Activated naive CD4-positive, alpha-beta T cell treated with Interleukin-2 at 50 U/mL for 16 hours (primary cell): ENCODE measurements at regions not wholly inside any gene's neighbourhood (a gene's known extent, or its start where the extent isn't known, plus 50 kb on each side); places are given as distances from the start of the nearest gene placed in this dataset.
"Not testable (repeated sequence)": the region's sequence is repeated elsewhere in the genome, so short reads cannot be mapped to it uniquely, and the experiment has no call there.

ENCODE experiments used
- DNase-seq: peaks from one replicate; pipeline ENCODE4 v3.0.0-alpha.2; 2020

DNA sequence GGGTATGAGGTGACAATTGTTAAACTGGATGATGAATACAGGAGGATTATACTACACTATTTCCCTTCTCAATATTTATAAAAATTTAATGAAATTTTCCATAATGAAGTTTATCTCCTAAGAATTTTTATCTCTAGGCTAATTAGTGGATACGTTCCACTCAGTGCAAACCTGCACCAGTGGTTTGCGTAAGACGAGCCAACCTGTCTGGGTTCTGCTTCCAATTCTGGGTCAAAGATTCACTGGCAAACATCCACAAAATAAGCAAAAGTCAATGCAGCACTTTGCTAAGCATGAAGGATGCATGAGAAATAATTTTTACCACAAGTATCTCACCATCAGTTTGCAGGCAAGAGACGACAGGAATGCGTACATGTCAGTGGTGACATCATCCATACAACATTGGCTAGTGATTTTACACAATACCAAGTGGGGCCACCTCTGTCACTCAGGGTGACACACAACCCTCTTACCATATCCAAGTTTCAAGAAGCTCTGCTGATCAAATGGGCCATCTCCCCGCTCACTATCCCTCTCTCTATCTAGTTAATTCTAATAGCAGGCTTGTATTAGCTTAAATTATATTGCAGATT lies 51.7 kb downstream of the FAM50B start:
- DNase-seq: no peak

DNA sequence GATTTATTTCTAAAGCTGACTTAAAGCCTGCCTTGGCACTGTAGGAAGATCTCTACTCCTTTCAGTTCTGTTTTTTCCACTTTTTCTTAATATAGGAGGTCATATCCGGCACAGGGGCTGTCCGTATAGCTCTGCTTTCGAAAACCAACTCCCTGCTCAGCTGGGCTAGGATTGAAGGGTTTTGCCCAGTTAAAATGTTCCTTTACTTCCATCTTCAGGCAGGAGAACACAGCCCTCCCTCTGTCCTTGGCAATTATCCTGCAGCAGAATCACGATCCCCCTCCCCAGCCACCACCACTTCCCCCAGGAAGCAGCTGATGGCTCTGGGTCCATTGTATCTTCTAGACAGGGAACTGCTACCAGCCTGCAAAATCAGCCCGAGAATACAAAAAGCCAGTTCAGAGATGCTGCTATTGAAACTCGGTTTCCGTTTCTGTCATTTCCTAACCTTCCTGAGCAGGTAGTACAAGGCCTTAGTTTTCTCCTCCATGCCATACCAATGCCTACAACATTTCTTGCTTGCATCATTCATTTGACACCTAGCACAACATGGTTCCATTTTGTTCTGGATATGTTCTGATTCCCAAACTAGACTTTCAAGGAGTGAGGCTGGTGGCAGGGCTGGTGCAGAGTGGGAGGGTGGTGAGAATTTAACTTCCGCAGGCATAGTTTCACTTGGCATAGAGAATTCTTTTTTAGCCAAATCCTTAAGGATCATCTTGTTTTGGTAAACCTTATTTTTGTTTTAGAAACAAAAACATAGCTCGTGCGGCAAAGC lies 53.9 kb downstream of the FAM50B start:
- DNase-seq: no peak

DNA sequence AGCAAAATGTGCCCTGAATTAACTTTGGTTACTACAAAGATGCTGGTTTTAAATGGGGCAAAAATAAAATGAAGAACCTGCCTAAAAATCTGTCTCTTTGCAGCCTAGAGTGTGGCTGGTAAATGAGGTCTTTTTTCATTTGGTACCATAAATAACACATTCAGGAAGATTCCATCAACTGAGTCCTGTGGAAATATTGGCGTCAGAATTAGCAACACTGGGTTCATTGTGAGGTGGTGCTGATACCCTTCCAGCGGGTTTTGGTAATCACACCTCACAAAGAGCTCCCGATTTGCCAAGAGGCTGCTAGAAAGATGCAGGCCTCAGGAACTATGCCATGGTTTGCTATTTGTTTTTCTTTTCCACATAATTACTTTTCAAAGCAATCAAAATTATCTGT lies 55.3 kb downstream of the FAM50B start:
- DNase-seq: no peak

DNA sequence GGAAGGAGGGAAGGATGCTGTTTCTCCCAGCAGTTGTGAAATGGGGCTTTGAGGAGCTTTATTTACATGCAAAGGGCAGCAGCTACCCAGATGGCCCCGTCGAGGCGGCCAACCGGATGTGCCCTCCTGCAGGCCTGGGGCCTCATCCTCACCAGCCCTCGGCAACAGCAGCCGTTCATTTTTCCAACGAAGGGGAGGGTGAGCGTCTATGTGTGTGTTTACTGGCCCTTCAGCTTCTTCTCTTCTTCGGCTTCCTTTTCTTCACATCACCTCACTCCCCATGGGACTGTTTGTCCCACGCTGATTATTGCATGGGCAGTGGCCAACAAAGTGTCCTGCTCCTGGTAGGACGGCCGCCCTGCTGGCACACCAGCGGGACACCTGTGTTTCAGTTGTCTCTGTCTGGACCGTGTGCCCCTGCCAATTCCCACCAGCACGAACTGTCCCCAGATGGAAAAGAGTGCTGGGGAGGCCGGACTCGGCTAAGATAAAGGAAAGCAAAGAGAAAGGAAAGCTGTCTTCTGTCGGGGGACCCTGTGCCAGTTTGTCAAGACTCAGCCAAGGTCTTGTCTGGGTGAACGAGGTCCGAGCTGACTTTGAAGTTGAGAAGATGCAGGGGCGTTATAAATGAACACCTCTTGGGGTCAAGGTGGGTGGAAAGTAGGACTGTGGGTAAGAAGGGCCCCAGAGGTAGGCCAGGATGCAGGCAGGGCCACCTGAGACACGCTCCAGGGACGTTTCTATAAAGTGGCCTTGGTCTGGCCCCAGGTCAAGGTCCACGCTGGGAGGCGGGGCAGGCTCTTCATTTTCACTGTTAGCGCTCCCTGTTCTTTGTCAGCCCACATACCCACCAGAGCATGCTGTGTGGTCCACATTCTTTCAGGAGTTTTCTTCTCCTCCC lies 57.0 kb downstream of the FAM50B start:
- DNase-seq: no peak

DNA sequence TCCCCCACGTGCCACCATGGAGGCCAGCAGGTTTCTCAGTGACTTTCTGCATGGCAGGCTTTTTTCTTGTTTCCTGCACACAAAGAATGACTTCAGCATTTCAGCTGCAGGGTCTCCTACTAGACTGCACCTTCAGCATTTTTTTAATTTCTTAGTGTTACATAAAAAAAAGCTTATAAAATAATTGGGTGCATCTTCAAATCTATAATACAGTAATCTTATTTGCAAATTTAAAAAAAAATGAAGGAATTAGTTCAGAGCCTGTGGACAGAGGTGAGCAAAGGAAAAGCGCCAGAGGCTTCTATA lies 57.6 kb downstream of the FAM50B start:
- DNase-seq: no peak

DNA sequence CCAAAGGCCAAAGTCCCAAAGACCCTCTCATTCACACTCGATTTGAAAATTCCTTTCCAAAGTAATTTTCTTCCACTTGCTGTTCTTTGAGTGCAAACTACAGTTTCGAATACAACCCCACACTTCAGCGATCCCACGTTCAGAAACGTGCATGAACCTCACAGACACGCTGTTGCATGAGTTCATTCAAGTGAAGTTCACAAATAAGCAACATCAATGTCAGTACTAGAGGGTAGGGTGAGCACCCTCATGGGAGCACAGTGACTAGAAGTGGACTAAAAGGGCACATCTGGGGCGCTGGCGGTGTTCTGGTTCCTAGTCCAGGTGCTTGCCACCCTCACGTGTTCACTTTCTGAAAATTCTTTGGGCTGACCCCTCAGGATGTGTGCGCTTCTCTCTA lies 59.0 kb downstream of the FAM50B start:
- no peak for DNase-seq

DNA sequence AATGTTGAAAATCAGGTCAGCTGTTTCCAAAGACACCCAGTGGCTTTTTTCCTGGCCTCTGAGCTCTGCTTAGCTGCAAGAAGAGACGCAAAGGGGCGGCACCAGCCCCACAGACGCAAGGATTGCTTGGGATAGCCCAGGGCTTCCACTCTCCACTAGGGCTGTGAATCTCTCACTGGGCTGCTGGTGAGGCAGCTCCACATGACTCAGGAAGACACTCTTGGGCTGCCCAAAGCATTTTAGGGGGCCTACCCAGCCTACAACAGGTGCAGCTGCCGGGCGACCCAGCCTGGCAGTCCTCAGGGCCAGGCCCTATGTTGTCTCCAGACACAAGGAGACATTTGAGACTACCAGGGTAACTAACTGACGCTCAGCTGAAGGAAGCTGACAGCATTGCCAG lies 59.8 kb downstream of the FAM50B start:
- no peak for DNase-seq

DNA sequence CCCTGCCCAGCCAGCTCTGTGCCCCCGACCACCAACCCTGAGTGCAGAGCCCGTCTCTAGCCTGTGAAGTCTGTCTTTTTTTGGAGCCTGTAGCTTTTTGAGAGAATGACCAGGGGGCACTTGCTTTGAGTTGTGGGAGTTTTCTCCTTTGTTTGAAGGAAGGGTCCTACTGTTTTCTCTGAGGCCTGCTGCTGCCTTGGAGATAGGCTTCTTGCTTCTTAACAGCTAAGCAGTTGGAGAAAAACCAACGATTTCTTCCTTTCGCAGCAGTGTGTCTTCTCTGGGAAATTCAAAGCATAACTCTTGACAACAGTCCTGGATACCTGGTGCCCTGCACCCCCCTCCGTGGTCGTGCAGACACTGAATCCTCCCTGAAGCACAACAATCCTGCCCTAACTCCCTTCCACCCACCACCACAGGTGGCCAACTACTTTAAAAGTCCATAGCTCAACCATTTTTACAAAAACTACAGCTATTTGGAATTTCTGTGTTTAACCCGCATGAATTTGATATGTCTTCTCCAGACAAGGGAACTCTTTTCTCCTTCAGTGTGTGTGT lies 61.0 kb downstream of the FAM50B start:
- no peak for DNase-seq

DNA sequence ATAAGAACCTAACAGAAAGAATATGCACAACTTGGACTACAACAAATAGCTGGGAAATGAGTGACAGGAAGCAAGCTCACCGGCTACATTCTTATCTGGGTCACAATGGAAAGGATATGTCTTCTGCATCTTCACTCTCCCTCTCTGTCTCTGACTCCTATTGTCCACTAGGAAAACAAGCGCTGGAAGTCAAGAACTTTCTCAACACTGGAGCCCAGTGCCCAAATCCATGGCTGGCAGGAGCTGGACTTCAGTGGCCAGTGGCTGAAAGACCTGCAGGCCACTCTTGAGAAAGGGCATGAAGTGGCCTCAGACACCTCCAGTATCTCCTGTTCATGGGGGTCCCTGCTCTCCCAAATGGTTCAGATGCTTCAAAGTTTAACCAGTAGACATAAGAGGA lies 62.0 kb downstream of the FAM50B start:
- DNase-seq: no peak

DNA sequence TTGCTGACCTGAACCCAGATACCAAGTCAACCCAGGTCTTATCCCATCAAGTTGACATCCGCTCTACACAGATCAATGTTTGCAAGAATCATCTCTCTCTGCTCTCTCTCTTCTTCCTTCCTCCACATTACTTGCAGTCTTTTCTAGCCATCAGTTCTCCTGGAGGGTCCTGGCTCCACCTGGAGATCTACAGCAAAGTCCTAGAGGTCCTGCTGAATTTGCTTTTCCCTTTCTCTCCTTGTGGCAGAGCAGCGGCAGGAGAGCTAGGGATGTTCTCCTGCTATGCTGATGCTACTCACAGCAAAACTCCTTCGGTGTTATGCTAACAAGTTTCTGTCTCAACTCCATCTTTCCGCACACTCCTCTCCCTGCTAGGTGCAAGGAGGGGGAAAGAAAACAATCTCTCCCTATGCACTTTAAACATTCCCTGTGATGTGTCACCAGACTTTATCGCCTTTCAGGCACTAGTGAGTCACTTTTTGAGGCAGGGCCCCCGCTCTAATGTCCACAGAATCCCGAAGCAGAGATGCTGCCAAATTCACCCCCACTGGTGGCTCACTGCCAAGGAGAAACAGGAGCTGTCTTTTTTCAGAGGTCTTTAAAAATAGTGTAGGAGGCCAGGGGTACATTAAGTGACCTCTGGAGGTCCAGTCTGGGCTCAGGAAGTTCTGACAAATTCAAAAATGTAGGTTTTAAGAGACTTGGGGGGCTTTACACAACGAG lies 62.6 kb downstream of the FAM50B start:
- DNase-seq: no peak

DNA sequence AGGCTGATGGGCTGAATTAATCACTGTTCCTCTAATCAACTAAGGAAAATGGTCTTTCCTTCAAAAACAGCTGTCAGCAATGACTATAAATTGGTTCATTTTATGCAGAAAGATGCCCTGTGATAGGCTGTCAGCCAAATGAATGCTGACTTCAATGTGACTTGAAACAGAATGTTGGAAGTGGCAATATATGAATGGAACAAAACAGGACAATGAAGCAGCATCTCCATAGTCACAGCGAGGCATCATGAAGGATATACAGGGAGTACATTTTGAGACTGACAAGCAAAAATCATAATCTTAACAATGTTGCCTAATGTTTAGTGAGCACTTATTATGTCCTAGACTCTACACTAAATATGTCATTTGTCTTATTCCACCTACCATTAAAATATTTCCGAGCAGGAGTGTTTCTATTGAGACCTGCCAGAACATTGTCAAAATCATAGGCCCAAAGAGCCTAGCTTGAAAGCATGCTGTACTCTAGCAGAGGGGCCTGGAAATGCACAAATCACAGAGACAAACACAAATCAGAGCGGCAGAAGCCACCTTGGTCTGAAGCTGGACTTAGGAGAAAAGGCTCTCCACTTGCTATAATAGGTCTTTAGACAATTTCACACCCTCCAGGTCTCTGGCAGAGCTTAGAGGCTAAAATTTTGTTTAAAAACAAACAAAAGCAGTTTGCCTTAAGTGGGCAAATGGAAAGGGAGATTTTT lies 63.3 kb downstream of the FAM50B start:
- DNase-seq: no peak

DNA sequence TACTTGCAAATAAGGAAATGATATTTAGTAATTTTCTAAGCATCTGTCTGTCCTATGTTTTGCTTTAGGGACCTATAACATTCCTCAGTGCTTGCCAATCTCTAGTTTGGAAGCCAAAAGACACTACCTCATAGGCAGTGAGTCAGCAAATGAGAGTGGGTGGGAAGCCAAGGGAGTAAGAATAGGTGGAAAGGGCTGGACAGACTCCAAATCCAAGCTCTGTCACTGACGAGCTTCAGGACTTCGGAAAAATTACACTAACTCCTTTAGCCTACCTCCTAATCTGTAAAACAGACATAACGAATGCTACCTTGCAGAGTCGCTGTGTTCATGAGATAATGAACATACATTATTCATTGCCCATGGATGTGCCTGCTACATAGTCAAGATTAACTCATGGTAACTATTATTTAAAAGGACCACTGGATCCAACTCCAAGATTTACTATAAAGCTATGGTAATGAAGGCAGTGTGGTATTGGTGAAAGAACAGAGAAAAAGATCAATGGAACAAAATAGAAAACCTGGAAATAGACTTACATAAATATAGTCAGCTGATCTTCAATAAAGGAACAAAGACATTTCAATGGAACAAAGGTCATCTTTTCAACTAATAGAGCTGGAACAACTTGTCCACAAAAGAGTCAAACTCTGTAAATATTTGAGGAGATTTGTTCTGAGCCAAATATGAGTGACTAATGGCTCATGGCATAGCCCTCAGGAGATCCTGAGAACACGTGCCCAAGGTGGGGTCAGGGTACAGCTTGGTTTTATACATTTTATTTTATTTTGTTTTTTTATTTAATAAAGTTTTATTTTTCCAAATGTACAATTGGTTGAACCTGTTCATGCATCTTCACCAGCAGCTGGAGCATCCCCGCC lies 64.1 kb downstream of the FAM50B start:
- no peak for DNase-seq

DNA sequence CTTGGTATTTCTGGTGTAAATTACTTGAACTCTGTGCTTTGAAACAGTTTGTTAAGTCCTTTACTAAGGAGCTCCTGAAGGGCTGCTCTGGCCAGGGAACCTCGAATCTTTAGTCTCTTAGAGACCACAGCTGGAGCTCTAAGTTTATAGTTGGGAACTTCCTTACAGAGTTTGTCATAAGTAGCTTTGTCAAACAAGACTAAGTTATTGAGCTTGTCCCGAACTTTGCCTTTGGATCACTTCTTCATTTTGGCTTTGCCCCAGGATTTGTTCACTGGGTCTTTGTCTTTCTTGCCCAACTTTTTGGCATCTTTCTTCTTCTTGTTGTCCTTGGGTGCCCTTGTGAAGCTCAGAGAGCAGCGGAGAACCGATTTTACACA lies 64.8 kb downstream of the FAM50B start:
- DNase-seq: no peak

DNA sequence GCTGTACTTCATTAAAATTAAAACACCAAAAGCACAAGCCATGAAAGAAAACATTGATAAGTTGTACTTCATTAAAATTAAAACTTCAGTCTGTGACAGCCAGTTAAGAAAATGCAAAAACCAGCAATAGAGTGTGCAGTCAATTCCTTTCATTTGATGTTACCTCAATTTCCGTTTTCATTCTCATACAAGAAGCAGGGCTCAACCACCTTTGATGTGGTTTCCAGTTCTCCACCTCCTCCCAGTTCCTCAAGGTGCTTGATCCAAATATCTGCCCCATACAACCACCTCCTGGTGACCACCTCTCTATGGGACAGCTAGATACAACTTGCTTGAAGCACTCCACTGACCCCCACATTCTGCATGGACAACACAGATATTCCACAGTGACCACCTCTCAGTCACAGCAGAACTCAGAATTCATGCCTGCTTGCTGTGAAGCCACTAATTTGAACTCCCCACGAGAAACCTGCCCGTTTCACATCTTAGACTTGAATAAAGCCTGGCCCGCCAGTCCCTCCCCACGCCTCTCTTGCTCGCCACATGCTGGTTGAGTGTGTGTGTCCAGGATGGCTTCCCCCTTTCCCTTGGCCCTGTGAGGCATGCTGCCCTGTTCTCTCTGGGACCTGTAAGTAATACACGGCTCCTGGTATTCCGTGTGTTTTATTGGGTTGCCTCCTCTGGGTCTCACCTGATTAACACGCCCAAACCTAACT lies 66.1 kb downstream of the FAM50B start:
- DNase-seq: peak; percentile 7

DNA sequence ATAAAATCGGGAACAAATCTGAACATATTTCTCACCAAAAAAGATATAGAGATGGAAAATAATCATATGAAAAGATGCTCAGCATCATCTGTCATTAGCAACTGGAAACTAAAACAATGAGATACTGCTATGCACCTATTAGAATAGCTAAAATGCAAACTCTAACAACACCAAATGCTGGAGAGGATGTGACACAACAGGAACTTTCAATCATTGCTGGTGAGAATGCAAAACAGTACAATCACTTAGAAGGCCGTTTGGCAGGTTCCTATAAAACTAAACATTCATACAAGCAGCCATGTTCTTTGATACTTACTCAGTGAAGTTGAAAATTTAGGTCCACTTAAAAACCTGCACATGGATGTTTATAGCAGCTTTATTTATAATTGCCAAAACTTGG lies 67.0 kb downstream of the FAM50B start:
- DNase-seq: no peak

DNA sequence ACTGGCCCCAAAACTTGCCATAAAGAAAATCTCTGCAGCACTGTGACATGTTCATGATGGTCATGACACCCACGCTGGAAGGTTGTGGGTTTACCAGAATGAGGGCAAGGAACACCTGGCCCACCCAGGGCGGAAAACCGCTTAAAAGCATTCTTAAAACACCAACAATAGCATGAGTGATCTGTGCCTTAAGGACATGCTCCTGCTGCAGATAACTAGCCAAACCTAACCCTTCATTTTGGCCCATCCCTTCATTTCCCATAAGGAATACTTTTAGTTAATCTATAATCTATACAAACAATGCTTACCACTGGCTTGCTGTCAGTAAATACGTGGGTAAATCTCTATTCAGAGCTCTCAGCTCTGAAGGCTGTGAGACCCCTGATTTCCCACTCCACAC lies 67.6 kb downstream of the FAM50B start:
- not testable (repeated sequence) for DNase-seq

DNA sequence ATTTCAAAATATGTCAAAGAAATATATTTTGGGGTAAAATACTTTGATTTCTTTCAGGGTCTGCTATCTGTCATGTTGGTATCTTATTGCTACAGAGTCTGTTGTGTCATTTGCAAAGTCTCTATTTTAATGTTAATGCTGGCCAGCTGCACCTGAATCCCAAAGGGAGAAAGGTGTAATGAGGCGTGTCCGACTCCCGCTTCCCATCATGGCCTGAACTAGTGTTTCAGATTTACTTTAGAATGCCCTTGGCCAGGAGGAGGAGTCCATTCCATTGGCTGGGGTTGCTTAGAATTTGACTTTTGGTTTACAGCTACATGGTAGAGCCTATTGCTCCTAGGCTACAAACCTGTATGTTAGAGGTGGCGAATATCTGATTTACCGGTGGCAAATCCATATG lies 69.3 kb downstream of the FAM50B start:
- no peak for DNase-seq

DNA sequence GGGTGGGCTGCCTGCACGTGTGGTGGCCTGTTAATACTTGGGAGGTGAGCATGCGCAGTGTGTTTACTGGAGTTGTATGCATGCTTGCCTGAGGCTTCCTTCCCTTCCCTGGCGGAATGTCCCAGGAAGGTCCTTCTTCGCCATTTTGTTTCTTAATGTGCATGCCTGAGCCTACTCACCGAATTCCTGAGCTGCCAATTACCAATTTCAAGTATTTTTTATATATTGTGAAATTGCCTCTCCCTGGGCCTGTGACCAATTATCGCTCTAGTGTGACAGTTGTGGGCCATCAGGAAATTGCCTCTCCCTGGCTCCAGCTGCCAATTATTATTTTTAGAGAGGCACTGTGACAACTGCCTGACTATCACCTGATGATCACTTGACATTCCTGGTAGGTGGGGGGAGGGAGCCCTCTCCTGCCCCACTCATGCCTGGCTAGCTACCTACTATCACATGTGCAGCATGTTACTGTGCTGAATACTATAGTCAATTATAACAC lies 70.0 kb downstream of the FAM50B start:
- no peak for DNase-seq

DNA sequence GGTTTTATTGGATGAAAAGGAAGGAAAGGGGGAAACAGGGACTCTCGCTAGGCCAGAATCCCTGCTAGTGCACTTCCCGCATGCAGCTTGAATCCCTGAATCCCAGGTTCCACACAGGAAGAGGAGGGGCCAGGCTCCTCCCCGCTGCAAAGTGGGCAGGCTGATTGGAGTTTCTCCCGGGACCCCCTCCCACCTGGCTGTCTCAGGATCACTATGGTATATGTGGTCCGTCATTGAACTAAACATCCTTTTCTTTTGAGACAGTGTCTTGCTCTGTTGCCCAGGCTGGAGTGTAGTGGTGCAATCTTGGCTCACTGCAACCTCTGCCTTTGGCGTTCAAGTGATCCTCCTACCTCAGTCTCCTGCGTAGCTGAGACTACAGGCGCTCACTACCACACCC lies 70.7 kb downstream of the FAM50B start:
- no peak for DNase-seq

DNA sequence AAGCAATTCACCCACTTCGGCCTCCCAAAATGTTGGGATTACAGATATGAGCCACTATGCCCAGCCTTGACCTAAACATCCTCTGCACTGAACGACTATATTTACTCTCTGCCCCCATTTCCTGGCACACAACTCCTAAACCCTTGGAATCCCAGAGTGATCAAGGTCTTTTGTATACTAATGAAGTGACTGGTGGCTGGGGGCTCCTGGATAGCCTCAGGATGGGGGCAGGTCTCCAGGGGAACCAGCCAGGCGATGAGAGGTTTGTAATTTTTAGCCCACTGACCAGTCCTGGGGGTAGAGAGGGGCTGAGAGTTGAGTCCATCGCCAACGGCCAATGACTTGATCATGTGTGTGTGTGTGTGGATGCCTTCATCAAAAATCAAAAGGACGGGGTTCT lies 71.1 kb downstream of the FAM50B start:
- no peak for DNase-seq

DNA sequence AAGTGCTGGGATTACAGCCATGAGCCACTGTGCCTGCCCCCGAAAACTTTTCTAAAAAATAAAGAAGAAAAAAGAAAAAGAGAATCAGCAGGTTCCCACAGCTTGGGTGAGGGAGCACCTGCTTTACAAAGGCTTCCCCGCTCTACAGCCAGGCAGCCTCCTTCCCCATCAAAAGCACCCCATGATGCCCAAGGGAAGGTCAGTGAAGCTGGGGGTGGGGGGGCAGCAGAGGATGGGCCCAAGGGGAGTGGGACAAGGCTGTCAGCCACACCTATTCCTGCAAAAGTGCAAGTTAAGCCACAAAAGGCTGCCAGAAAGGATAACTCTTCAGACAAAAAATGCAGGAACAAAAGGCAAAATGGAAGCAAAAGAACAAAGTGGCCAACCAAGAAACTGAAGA lies 72.5 kb downstream of the FAM50B start:
- no peak for DNase-seq
